HG02840 (cell line): ENCODE measurements at regions not wholly inside any gene's neighbourhood (a gene's known extent, or its start where the extent isn't known, plus 50 kb on each side); places are given as distances from the start of the nearest gene placed in this dataset.
"Not testable (repeated sequence)": the region's sequence is repeated elsewhere in the genome, so short reads cannot be mapped to it uniquely, and the experiment has no call there.

Source experiments
- ATAC-seq: cut with Tn5 transposase; IDR thresholded peaks from one replicate; pipeline ENCODE4 v1.9.1; 2021; ENCODE audit warnings: mild to moderate bottlenecking, moderate library complexity, moderate number of reproducible peaks; ENCODE audit not compliant: unreplicated experiment, low FRiP score

- ATAC-seq = no peak
Observed at GRCh38 chr9:108434036-108434435, 421.8 kb downstream of the ACTL7B start.

DNA sequence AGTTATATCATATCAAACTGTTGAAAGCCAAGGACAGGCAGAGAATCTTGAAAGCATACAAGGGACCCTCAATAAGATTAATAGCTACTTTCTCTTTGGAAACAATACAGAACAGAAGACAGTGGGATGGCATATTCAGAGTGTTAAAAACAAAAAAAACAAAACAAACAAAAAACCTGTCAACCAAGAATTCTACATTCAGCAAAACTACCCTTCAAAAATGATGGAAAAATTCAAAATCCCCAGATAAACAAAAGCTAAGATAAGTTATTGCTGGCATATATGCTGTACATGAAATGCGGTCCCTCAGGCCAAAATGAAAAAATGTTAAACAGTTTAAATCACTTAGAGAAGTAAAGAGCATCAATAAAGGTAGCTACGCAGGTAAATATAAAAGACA lies 425.1 kb downstream of the ACTL7B start:
- ATAC-seq = no peak

DNA sequence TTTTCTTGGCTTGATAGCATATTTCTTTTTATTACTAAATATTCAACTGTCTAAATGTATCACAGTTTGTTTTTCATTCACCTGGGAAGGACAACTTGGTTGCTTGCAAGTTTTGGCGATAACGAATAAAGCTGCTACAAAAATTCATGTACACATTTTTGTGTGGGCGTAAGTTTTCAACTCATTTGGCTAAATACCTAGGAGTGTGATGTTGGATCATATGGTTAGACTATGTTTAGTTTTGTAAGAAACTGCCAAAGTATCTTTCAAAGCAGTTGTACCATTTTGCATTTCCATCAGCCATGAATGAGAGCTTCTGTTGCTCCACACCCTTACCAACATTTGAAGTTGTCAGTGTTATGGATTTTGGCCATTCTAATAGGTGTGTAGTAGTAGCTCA lies 428.0 kb downstream of the ACTL7B start:
- no peak for ATAC-seq

- ATAC-seq = not testable (repeated sequence)
Observed at GRCh38 chr9:108426421-108426940, 429.3 kb downstream of the ACTL7B start.

GRCh38 chr9:108423433-108423832 lies 432.4 kb downstream of the ACTL7B start:
- no peak for ATAC-seq

DNA sequence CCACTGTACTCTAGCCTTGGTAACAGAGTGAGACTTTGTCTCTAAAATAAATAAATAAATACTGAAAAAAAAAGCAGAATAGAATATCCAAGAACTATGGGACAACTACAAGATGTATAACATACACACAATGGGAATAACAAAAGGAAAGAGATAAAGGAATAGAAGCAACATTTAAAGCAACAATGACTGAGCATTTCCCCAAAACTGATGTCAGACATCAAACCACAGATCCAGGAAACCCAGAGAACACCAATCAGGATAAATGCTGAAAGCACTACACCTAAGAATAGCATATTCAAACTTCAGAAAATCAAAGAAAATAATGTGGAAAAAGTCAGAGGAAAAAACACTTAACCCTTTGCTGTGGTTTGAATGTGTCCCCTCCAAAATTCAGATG lies 436.4 kb downstream of the ACTL7B start:
- ATAC-seq = no peak

DNA sequence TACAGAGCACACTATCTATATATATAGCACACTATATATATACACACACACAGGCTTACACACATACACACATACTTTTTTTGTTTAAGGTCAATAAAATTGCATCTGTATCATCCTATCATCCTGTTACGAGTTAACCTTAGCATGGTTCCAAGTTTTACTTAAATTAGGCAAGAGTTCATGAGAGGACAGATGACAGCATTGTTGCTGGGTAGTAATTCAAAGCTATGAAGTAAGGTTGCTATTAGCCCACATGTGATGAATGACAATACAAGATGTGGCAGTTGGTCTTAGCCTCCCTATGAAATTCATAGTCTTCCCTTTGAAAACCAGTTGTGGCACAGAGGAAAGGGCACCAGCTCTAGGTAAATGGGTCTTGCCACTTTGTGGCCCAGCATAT lies 438.1 kb downstream of the ACTL7B start:
- no peak for ATAC-seq

GRCh38 chr9:108417312-108417711 lies 438.5 kb downstream of the ACTL7B start:
- ATAC-seq = no peak

DNA sequence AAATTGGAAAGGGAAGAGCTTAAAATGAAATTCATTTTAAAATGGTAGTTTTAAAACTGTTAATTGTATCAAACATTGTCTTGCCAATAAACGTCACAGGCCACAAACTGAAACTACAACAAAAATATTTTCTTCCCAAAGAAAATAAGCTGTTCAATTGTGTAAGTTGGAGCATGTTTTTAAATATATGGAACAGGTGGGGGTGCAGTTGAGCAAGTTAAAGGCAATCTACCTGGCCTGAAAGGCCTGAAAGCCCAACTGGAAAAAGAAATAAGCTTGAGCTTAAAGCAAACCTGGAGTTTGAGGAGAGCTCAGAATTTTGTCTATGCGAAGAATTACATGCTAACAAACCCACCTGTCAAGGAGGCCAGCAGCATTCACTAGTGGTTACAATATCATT lies 439.5 kb downstream of the ACTL7B start:
- no peak for ATAC-seq

DNA sequence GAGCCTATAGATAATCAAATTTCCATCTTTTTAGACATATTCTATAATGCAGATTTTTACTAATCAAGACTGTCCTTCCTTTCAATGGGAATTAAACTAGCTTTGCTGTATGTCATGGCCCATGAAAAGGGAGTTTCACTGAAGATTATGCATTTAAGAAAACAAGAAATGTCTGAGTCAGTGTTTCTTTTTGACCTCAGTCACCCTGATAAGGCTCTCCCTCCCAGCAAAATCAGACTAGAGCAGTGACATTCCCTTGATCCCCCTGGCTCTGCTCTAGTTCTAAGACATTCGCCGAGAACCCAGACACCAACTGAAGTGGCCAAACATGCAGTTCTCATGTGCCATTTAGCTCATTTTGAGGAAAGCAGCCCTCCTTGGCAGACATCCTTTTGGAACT lies 442.0 kb downstream of the ACTL7B start:
- ATAC-seq = no peak

DNA sequence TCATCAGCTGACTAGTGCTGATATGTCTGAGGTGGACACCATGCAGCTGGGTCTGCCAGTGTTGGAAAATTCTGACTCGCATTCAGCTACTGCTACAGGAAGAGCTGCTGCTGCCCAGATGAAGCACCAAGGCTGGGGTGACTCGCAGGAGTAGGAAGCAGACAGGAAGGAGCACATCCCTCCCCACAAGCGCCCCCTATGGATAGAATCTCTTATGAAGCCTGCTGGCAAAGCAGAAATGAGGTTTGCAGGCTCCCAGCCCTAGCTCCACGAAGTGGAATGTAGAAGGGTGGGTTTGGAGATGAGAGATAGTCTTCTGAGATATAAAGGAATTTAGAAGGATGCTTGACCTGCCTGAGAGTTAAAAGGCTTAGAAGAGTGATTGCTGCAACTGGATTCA lies 443.0 kb downstream of the ACTL7B start:
- ATAC-seq = no peak

DNA sequence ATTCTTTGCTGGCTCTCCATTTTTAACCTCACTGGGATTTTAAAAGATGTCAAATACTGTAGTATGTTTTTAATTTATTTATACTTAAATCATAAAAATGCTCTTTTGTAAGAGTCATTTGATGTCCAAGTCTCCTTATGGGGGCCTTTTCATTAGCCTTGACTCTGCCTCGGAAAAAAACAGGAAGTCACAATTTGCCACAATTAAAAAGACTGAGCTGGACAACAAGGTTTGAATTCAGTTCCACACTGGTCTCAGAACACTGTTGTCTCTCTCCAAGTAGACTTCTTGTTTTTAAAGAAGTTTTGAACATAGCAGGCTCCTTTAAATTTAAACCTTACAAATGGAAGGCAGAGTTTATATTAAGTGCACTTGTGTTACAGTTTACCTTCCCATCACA lies 444.2 kb downstream of the ACTL7B start:
- ATAC-seq = no peak

- ATAC-seq = no peak
Observed at GRCh38 chr9:108410161-108410560, 445.6 kb downstream of the ACTL7B start.

DNA sequence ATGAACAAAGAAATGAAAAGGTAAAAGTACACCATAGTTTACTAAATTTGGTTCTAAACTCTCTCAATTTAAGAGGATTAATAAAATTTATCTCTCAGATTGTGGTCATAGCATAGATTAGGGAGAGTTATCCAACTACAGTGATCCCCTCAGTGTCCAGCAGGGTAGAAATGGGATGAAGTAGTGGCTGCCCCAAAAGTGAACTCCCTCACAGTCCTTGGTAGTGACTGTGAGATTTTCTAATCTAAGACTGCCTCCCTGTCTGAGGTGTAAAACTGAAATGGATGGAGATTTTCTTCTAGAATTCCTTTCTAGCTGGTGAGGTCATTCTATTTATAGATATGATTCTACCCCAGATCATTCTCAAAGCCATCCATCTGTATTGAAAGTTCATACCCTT lies 455.5 kb downstream of the ACTL7B start:
- ATAC-seq = no peak

DNA sequence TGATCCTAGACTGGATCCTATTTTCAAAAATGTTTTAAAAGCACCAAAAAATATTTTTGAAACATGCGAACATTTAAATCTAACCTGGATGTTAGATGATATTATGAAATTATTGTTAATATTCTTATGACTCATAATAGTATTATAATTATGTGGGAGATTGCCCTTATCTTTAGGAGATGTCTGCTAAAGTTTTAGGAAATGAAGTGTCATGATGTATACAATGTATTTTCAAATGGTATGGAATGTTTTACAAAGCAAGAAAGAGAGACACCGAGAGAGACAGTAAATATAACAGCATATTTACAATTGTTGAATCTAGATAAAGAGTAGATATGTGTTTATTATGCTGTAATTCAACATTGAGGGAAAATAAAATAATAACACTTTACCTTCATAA lies 455.9 kb downstream of the ACTL7B start:
- ATAC-seq = no peak

GRCh38 chr9:108397286-108397685 lies 458.5 kb downstream of the ACTL7B start:
- ATAC-seq = no peak

GRCh38 chr9:108396611-108397010 lies 459.2 kb downstream of the ACTL7B start:
- ATAC-seq = no peak

DNA sequence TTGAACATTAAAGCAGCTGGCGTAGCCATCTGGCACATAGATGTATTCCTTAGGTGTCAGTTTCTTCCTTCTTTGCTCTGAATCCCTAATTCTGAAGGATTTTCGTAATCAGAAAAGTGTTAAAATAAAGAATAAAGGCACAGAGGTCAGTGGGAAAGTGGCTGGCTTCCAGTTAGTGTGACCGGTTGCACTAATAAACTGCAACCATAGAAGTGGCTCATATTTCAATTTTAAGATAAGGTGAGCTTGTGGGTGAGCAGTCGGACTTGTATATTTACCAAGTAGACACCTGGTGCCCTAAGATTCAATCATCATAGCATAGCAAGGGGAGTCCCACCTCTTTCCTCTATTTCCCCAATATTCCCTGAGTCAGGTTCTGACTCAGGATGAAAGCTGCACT lies 459.6 kb downstream of the ACTL7B start:
- ATAC-seq = no peak

GRCh38 chr9:108395421-108395820 lies 460.4 kb downstream of the ACTL7B start:
- ATAC-seq = no peak

GRCh38 chr9:108394726-108395125 lies 461.1 kb downstream of the ACTL7B start:
- no peak for ATAC-seq

- not testable (repeated sequence) for ATAC-seq
Observed at GRCh38 chr9:108393481-108394001, 462.2 kb downstream of the ACTL7B start.

GRCh38 chr9:108392877-108393276 lies 462.9 kb downstream of the ACTL7B start:
- ATAC-seq = no peak

- ATAC-seq = no peak
Observed at GRCh38 chr9:108389056-108389455, 466.7 kb downstream of the ACTL7B start.
